Heart left ventricle (tissue), 13 donors: ENCODE measurements at regions not wholly inside any gene's neighbourhood (a gene's known extent, or its start where the extent isn't known, plus 50 kb on each side); places are given as distances from the start of the nearest gene placed in this dataset.

ENCODE experiments used
- CTCF ChIP-seq, 12 donors: fragments of 200-600 bp; sonication (generic) in 4 of 12; IDR thresholded peaks; one replicate each; pipeline versions ENCODE4 v1.5.0 to v1.8.0; 2018 to 2022; ENCODE audit warnings: antibody characterized with exemption in 12 of 12, mild to moderate bottlenecking in 5 of 12
- POLR2A ChIP-seq, 2 donors: fragments of 450-650 bp; IDR thresholded peaks; one replicate each; pipeline ENCODE4 v1.6.1; 2017; ENCODE audit warnings: antibody characterized with exemption in 2 of 2, mild to moderate bottlenecking in 2 of 2, moderate library complexity in 2 of 2
- donor health status: ischemic (EF 13 %, LVEDD 7.1; RV severe dilation, severe dysfunction).
- donor health status: DM: no; HTN: yes; CAD: no.
- donor health status: DM: no; HTN: no; CAD: no.
- donor health status: ischemic (EF 25% LVEDD 6.9; RV normal size, moderate dysfunction).
- donor health status: ischemic (EF 25% LVEDD 5.7; RV mildly dilated, moderate dysfunction).
- donor health status: ischemic (EF 35%, LVEDD 5.7; RV mildly dilated, moderate dysfunction).
- donor health status: nonischemic (EF 11% LVEDD 7.7; RV severe dilation, severe dysfunction).
- donor health status: DM: yes; HTN: yes; CAD: no.
- donor health status: PGD.
- donor health status: ischemic (EF 29% LVEDD 5.4; RV normal size, mild dysfunction).
- donor health status: nonischemic (EF 23%, LVEDD 6.1; RV moderate dilation, normal function).

GRCh38 chr6:8683204-8683603 is 247.9 kb upstream of the SLC35B3 start:
- TF ChIP-seq CTCF (IDR thresholded peaks at IDR 0.05): no peak
- TF ChIP-seq POLR2A (IDR thresholded peaks at IDR 0.05): no peak
